ENCODE measurements at regions not wholly inside any gene's neighbourhood (a gene's known extent, or its start where the extent isn't known, plus 50 kb on each side); places are given as distances from the start of the nearest gene placed in this dataset.

DNA sequence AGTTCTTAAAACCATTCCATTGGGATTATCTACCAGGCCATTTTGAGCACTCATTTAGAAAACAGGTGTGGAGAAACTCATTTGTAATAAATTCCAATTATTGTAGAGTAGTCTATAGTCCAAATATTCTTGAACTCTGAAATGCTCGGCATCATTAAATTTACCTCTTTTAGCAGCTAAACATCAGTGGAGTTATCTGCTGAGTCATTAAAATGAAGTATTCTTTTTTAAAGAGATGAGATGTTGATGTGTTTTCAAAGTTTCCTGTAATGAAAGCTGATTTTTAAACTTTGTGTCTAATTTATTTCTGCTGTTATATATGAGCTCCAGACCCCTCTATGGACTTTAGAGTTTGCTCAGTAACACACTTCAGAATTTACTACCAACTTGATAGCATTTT lies 1635.2 kb downstream of the SUCLG1 start:
- no peak for DNase-seq (ENCODE audit: low read depth)
- no peak overlapping the region for H3K4me3 ChIP-seq (ENCODE audit: low read depth, low read length)
- TF ChIP-seq, protein P1, sequence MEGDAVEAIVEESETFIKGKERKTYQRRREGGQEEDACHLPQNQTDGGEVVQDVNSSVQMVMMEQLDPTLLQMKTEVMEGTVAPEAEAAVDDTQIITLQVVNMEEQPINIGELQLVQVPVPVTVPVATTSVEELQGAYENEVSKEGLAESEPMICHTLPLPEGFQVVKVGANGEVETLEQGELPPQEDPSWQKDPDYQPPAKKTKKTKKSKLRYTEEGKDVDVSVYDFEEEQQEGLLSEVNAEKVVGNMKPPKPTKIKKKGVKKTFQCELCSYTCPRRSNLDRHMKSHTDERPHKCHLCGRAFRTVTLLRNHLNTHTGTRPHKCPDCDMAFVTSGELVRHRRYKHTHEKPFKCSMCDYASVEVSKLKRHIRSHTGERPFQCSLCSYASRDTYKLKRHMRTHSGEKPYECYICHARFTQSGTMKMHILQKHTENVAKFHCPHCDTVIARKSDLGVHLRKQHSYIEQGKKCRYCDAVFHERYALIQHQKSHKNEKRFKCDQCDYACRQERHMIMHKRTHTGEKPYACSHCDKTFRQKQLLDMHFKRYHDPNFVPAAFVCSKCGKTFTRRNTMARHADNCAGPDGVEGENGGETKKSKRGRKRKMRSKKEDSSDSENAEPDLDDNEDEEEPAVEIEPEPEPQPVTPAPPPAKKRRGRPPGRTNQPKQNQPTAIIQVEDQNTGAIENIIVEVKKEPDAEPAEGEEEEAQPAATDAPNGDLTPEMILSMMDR (IDR thresholded peaks at IDR 0.05; ENCODE audit: low read depth, low read length, missing control alignments): no peak

DNA sequence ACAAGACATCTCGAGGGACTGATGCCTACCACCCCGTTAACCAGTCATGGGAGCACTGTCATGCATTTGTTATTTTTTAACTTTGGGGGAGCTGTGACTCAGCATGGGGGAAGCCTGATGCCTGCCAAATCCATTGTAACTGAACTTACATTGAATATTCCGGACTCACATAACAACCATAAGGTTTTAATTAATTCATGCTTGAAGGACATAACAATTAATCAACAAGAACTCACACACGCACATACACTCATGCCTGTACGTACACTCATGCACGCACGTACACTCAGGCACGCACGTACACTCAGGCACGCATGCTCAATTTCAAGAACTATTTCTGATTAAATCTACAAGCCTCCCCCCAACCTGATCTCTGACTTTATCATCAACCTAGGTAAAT lies 1639.1 kb downstream of the SUCLG1 start:
- DNase-seq (ENCODE audit: low read depth): no peak
- TF ChIP-seq, protein P1 (IDR thresholded peaks at IDR 0.05; ENCODE audit: low read depth, low read length, missing control alignments): no peak
- no peak overlapping the region for H3K4me3 ChIP-seq (ENCODE audit: low read depth, low read length)

DNA sequence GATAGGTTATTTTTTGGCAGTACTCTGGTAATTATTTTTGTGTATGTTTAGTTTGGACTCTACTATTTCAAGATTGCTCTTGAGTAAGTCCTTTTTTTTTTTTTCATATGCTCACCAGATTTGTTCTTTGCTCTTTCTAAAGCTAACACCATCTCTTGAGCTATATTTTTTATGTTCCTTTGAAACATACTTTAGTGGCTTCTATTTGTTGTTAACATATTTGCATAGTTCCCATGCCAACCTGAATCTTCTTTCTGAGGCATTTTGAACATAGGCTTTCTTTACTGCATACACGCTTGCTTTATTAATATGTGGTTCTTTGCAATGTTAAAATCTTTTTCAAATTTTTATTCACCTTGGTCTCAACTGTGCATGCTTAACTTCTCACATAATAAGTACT lies 1644.9 kb downstream of the SUCLG1 start:
- no peak for DNase-seq (ENCODE audit: low read depth)
- H3K4me3 ChIP-seq (ENCODE audit: low read depth, low read length): no peak overlapping the region
- TF ChIP-seq, protein P1 (IDR thresholded peaks at IDR 0.05; ENCODE audit: low read depth, low read length, missing control alignments): no peak

DNA sequence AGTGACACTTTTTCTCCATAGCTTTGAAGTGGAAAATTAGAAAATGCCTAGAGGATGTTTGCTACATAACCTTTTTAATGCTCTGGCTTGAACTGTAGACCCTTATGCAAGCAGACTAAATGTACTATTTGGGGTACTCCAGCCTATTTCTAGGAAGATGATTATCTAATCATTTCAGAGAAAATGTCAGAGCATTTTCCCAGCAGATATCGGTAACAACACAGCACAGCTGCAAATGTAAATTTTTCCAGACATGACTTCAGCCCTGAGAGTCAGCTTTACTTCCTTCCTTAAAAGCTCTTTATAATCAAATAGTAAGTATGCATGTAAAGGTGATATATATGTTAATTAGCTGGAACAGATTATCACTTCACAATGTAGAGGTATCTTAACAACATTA lies 1647.1 kb downstream of the SUCLG1 start:
- no peak for DNase-seq (ENCODE audit: low read depth)
- TF ChIP-seq, protein P1 (IDR thresholded peaks at IDR 0.05; ENCODE audit: low read depth, low read length, missing control alignments): no peak
- no peak overlapping the region for H3K4me3 ChIP-seq (ENCODE audit: low read depth, low read length)

DNA sequence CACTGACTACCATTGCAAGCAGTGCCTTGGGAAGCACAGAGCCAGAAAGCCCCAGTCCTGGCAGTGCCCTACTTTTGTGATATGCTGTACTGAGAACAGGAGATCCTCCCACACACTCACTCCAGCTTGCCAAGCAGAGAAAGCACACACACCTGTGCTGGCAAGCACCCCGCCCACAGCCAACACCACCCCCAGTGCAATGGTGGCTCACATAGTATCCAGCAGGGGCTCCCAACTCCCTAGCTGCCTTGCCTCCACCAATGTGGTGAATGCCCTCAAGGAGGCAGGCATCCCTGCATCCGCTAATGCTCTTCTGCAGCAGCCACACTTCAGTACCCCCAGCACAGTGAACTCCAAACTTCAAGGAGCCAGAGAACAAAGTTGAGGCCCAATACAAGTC lies 1655.8 kb downstream of the SUCLG1 start:
- H3K4me3 ChIP-seq (ENCODE audit: low read depth, low read length): no peak overlapping the region
- no peak for DNase-seq (ENCODE audit: low read depth)
- TF ChIP-seq, protein P1 (IDR thresholded peaks at IDR 0.05; ENCODE audit: low read depth, low read length, missing control alignments): no peak

DNA sequence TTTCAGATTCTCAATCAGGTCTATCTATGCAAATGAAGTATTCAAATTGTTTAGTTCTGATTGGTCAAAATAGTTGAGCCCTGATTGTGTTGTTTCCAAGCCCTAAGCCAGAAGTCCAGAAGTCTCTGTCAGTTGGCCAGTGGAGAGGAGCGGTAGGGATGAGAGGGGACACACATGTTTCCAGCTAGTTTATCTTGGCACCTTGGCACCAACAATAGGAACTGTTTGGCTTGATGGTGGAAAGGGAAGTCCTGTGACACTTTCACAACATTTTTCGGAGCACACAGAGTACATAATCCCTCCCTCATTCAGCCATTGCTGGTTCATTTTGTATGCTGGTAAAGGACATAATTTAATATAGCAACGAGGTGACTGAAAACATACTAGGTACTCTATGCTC lies 1661.6 kb downstream of the SUCLG1 start:
- no peak overlapping the region for H3K4me3 ChIP-seq (ENCODE audit: low read depth, low read length)
- no peak for DNase-seq (ENCODE audit: low read depth)
- TF ChIP-seq, protein P1 (IDR thresholded peaks at IDR 0.05; ENCODE audit: low read depth, low read length, missing control alignments): no peak

DNA sequence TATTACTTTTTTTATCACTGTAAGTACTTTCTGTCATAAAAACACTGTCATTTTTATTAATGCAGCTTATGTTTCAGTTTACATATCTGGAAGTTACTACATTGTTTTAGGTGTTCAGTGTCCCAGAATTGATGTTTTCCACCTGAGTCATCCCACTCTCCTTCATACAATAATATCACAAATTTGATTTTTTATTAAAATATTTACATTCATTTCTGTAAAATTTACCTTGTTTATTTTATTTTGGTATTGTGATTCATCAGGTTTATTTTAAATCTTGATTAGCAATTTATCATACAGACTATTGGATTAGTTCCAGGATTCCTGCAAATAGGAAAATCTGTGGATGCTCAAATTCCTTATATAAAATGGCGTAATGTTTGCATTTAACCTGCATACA lies 1662.9 kb downstream of the SUCLG1 start:
- TF ChIP-seq, protein P1 (IDR thresholded peaks at IDR 0.05; ENCODE audit: low read depth, low read length, missing control alignments): no peak
- no peak for DNase-seq (ENCODE audit: low read depth)
- H3K4me3 ChIP-seq (ENCODE audit: low read depth, low read length): no peak overlapping the region
